HG02588 (cell line): ENCODE measurements at regions not wholly inside any gene's neighbourhood (a gene's known extent, or its start where the extent isn't known, plus 50 kb on each side); places are given as distances from the start of the nearest gene placed in this dataset.

ENCODE experiments used
- ATAC-seq: cut with Tn5 transposase; IDR thresholded peaks from one replicate; pipeline ENCODE4 v1.9.1; 2021; ENCODE audit warnings: mild to moderate bottlenecking, moderate library complexity; ENCODE audit not compliant: unreplicated experiment

GRCh38 chr6:100184473-100184872 lies 190.4 kb upstream of the MCHR2 start:
- ATAC-seq: no peak

- no peak for ATAC-seq
These were observed 188.3 kb upstream of the MCHR2 start for GRCh38 chr6:100182313-100182712.

- no peak for ATAC-seq
These were observed 187.3 kb upstream of the MCHR2 start for GRCh38 chr6:100181309-100181708.

GRCh38 chr6:100179576-100179975 lies 185.6 kb upstream of the MCHR2 start:
- no peak for ATAC-seq

- ATAC-seq: no peak
These were observed 183.9 kb upstream of the MCHR2 start for GRCh38 chr6:100177956-100178355.

DNA sequence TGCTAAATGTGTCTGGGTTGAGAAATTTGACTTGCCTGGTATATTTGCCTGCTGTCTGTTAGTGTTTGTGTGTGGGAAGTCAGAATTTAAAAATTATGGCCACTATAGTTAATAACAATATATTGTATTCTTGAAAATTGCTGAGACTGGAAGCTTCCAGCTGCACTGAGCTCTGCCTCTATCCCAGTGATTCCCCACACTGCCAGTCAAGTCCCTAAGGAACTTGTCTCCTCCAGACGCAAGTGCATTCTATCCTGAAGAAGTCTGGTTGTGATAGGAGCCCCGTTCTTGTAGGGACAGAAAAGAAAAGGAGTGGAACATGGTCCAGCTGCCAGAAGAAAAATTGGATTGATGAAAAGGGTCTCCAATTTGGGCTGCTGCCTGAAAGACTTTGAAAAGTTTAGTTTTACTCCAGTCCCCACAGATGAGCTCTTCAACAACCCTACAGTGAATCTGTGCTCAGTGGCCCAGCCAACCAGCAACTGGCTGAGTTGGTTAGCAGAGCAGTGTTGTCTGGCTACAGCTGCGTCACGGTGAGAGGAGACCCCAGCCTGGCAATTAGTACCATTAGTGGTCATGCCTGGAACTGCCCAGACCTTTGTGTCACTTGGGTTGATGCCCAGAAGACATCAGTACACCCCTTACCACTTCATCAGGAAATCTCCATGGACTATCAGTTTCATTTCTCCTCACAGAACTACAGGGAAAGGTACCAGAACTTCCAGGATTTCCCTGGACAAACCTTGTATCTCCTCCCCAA lies 183.1 kb upstream of the MCHR2 start:
- no peak for ATAC-seq

DNA sequence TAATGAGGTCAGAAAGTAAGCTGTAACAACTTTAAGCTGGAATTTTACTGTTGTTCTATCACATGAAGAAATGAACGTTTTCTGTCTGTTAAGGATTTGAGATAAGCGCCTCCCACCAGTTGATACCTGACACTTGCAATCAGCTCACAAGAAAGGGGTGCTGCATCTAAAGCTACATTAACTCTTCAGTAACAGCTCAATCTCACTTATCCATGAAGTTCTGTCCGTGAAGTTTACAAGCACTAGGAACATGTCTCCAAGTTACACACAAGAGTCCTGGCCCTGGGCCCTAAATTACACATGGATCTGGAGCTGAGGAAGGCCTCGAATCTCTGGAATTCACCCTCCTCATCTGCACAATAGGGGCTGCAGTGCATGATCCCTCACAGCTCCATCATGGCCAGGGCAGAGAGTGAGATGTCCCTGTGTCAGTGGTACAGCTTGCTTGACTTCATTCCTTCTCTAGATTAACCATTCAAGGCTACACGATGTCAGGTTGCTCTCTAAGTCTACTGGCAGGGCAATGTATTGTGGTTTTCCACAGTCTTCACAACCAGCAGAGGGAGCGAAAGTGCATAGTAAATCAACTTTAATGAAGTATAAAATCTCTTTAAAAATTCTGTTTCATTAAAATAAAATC lies 182.4 kb upstream of the MCHR2 start:
- no peak for ATAC-seq

DNA sequence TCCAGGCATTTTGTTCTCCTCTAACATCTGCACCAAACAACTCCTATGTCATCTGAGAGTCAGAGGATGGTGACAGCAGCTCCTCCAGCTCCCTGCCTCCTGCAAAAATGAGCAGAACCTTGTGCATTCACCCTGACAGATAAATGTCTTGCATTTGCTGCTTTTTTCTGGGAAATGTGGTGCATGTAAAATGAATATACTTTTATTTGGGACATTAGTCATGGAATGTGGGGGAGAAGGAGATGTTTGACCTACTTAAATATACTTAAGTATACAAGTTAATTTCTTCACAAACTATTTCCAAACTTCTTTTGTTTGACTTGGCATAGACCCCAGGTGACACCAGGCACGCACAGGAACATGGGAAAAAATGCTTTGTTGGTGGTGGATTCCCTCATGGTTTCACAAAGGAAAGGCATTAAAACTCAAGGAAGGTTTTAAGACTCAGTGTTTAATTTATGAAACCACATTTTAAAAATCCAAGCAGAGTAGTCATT lies 181.8 kb upstream of the MCHR2 start:
- no peak for ATAC-seq

DNA sequence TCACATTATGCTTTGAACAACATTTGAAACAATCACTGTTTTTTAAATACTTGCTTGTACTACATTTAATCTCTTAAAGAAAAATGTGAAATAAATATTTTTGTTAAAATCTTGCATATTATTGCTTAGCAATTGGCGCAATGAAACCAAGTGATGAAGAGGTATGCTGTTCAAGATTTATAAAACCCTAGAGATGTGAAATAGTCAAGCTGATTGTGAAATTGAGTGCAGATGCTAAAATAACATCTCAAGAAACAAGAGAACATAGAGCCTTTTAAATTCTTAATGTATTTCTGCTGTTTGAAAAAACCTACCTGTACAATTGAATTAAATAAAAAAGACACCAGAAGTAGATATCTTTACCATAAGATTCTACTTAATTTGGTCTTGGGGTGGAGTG lies 179.2 kb upstream of the MCHR2 start:
- ATAC-seq: no peak

DNA sequence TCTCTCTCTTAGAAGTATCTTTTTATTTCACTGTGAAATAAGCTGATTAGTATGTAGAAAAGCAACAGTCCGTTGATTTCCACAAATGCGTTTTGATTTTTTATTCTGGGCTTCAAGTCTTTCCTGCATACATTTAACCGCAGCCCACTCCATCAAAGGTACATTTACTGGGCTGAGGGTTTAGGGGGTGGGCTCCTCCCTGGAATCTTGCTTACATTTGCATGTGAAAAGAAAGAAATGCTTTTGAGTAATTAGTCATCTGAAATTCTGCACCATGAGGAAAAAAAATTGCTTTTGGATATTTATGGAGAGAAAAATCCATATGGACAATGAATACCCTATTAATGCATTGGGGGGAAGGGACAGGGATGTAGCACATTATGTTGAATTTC lies 178.3 kb upstream of the MCHR2 start:
- no peak for ATAC-seq

GRCh38 chr6:100171533-100172321 lies 177.7 kb upstream of the MCHR2 start:
- peak; percentile 89 for ATAC-seq

GRCh38 chr6:100168148-100168547 lies 174.1 kb upstream of the MCHR2 start:
- no peak for ATAC-seq

DNA sequence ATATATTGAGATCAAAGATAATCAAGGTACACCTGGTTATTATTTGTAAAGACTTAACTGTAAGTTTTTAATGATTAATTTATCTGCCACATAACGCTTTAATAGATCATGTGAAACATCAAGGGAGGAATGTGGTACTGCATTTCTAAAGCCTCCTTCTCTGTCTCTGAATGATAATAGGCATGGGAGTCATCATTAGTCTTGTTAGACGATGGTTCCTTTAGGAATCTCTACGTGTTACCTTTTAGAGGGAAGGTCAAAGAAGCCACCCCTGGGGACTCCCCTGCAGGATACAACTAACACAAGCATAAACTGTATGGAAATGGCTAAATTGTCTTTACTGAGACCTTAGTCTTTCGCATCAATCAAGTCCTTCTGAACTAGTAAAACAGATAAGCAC lies 173.6 kb upstream of the MCHR2 start:
- no peak for ATAC-seq

GRCh38 chr6:100166956-100167355 lies 172.9 kb upstream of the MCHR2 start:
- ATAC-seq: no peak

DNA sequence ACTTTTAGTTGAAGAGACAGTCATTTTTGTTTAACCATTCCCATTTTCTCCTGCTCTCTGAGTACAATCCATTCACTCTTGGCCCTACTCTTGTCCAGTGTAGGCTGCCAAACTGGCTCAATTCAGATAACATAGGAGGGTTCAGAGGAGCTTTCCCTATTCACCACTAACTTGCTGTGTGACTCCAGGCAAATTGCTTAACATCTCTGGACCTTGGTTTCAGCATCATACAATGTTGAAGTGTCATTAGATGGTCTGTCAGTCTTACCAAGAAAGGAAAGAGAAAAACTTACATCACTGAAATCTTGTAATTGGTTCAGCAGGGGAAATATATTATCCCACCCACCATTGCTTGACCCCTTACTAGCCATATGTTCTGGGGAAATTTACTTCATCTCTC lies 171.4 kb upstream of the MCHR2 start:
- no peak for ATAC-seq

DNA sequence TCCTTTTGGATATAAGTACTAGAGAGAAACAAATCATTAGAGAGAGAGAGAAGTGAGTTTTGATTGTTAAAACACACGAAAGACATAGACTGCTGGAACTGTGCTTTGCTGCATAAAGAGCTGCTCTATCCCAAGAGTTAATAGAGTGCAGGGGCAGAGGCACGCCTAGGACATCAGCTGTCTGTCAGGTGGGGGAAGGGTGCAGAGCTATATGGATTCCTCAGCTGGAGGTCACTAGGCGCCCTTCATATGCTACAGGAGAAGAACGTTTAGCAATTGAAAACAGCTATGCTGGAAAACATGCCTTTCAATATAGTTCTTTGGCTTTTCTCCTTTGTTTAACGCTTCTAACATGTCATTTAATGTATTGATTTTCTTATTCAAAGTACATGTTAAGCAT lies 169.0 kb upstream of the MCHR2 start:
- no peak for ATAC-seq

- ATAC-seq: no peak
These were observed 167.9 kb upstream of the MCHR2 start for GRCh38 chr6:100161782-100162365.

- ATAC-seq: no peak
These were observed 166.9 kb upstream of the MCHR2 start for GRCh38 chr6:100160930-100161329.

DNA sequence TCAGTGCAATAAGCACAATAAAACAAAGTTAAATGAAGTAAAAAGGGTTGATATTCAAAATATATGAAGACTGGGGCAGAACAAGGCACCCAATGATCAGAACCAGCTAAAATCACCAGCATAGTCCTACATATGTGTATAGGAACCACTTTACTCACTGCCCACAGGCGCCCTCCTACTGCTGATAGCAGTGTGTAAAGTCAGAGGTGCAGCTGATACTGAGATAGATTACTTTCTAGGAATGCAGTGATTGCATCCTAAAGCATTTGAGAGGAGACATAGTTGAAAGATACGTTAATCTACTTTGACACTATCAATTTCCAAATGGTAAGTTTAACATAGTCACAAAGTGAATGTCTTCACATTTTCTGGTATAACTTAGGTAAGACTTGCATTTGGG lies 161.1 kb upstream of the MCHR2 start:
- ATAC-seq: no peak

DNA sequence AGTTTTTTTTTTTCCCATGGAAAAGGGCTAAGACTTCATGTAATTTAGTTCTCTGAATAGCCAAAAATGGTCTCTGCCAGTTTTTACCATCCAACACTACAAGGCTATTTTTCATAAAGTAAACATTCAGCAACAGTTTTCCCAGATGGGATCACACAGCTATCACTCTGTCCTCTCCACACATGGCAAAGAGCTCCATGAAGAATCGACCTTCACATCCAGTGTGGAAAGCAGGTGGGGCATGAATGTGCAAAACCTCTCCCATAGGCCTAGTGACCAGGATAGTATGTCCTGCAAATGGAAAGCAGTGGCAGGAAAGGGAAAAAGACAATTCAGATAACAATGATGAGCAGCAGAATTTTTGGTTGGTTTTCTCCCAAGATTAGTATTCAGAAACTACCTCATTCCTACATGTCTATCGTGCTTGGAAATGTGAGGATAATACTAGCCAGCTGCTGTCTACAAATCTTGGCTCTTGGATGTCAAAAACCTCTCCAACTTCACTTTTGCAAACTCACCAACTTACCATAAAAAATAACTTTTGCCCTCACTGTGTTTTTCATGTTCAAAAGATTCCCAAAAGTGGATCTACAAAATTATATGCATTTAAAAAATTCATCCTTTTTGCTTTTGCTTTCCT lies 159.7 kb upstream of the MCHR2 start:
- ATAC-seq: no peak

DNA sequence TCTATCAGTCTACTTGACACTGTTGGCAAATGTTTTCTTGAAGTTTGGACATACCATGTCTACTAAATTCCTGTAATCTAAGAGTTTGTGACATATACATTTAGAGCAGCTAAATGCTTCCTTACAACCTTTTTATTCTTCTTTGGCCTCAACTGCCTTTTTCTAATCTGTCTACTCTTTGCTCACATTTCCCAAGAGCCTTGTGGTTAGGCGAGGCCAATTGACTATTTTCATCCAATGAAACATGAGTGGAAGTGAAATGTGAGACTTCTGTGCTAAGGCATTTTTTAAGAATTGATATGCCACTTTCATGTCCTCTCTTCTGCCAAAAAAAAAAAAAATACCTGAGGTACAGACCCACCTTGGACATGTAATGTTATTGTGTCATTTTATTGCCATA lies 158.2 kb upstream of the MCHR2 start:
- no peak for ATAC-seq
